ENCODE measurements at regions not wholly inside any gene's neighbourhood (a gene's known extent, or its start where the extent isn't known, plus 50 kb on each side); places are given as distances from the start of the nearest gene placed in this dataset.

DNA sequence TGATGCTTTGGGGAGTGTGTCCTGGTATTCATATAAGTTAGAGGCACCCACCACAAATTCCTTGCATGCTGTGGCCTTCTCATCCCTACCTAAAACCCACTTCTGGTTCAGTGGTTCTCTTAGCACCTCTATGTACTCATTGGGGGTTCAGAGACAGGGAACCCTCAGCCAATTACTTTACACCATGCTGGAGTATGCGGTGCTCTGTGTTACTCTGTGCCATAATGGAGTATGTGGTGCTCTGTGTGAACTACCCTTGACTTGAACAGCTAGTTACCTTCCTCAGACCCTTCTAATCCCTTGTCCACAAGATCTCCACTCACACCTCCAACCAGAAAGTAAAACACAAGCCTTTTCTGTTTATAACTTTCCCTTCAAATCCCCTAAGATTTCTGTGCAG lies 172.5 kb upstream of the E2F7 start (continued):
- TF ChIP-seq, protein P1, sequence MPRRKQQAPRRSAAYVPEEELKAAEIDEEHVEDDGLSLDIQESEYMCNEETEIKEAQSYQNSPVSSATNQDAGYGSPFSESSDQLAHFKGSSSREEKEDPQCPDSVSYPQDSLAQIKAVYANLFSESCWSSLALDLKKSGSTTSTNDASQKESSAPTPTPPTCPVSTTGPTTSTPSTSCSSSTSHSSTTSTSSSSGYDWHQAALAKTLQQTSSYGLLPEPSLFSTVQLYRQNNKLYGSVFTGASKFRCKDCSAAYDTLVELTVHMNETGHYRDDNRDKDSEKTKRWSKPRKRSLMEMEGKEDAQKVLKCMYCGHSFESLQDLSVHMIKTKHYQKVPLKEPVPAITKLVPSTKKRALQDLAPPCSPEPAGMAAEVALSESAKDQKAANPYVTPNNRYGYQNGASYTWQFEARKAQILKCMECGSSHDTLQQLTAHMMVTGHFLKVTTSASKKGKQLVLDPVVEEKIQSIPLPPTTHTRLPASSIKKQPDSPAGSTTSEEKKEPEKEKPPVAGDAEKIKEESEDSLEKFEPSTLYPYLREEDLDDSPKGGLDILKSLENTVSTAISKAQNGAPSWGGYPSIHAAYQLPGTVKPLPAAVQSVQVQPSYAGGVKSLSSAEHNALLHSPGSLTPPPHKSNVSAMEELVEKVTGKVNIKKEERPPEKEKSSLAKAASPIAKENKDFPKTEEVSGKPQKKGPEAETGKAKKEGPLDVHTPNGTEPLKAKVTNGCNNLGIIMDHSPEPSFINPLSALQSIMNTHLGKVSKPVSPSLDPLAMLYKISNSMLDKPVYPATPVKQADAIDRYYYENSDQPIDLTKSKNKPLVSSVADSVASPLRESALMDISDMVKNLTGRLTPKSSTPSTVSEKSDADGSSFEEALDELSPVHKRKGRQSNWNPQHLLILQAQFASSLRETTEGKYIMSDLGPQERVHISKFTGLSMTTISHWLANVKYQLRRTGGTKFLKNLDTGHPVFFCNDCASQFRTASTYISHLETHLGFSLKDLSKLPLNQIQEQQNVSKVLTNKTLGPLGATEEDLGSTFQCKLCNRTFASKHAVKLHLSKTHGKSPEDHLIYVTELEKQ (CRISPR knock-in tag; IDR thresholded peaks at IDR 0.05) = no peak
- no peak for TF ChIP-seq DDX20 (tag; IDR thresholded peaks at IDR 0.05; ENCODE audit: low read depth)

DNA sequence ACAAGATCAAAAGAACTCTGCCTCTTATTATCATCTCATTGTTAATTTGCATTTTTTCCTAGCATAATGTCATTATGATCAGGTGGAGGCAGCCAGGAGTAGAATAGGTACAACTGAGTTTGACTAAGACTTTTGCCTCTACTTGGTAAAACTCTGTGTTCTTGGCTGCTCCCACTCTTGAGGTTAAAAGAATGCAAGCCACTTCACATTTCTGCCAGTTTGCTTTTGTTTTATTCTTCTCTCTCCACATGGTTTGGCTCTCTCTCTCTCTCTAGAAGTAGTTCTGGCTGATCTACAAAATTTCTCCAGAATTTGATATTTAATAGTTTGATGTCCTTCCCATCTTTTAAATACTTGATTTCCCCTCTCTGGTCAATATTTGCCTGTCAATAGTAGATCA lies 170.7 kb upstream of the E2F7 start:
- BruUV-seq (replicated peaks) = no TSS peak
- H3K9me1 ChIP-seq (ENCODE audit: control insufficient read depth, insufficient read depth, low read length) = no peaks in the 10 kb centered on the region
- no peaks in the 10 kb centered on the region for H4K20me1 ChIP-seq (replicated peaks; ENCODE audit: control insufficient read depth, insufficient read depth, low read length)
- H3K9ac ChIP-seq (ENCODE audit: insufficient read depth in 1 of 2, low read depth in 2 of 2, low read length in 2 of 2) = no peak overlapping the region
- H3K36me3 ChIP-seq (ENCODE audit: control insufficient read depth, insufficient read depth, low read length) = no peaks in the 10 kb centered on the region
- no peaks in the 10 kb centered on the region for H3K4me1 ChIP-seq (replicated peaks in 1 of 2; ENCODE audit: control insufficient read depth in 2 of 2, insufficient read depth in 2 of 2, low read length in 2 of 2)
- no peak overlapping the region for H3K4me2 ChIP-seq (ENCODE audit: insufficient read depth, low read length)
- no peak for DNase-seq (ENCODE audit: extremely low read depth in 1 of 4, low spot score in 3 of 4)
- FAIRE-seq = no peak
- ChIA-PET POLR2A (no interaction called here), CTCF (ENCODE audit: low intra/inter-chr PET ratio) (no interaction called here)
- H3K4me3 ChIP-seq = no peak overlapping the region
- H3K9me3 ChIP-seq (replicated peaks; ENCODE audit: control insufficient read depth, insufficient read depth, low read depth, low read length) = no peaks in the 10 kb centered on the region
- intact Hi-C loops (cut with micrococcal nuclease) (no loop called here), in situ Hi-C loops (cut with MboI) (no loop called here)
- no peak overlapping the region for H3K27ac ChIP-seq (ENCODE audit: extremely low read depth, low read depth, low read length)
- no peaks in the 10 kb centered on the region for H3K79me2 ChIP-seq (ENCODE audit: control insufficient read depth, insufficient read depth, low read length)
- TF ChIP-seq TEAD4 (IDR thresholded peaks at IDR 0.05; ENCODE audit: low read length) = no peak
- TF ChIP-seq TEAD4 (CRISPR knock-in tag; IDR thresholded peaks at IDR 0.05; ENCODE audit: borderline replicate concordance) = no peak
- TF ChIP-seq GATAD2A (IDR thresholded peaks at IDR 0.05) = no peak
- TF ChIP-seq ZNF507 (tag; conservative IDR thresholded peaks at IDR 0.05) = no peak
- no peak for TF ChIP-seq ZNF224 (CRISPR knock-in tag; IDR thresholded peaks at IDR 0.05)
- TF ChIP-seq SUPT5H (IDR thresholded peaks at IDR 0.05) = no peak
- no peaks in the 10 kb centered on the region for H3K27me3 ChIP-seq (ENCODE audit: control insufficient read depth in 2 of 2, insufficient read depth in 2 of 2, low read length in 2 of 2)
- ATAC-seq = no peak
- H2AFZ ChIP-seq (ENCODE audit: low read depth, low read length) = no peak overlapping the region
